ENCODE measurements at regions not wholly inside any gene's neighbourhood (a gene's known extent, or its start where the extent isn't known, plus 50 kb on each side); places are given as distances from the start of the nearest gene placed in this dataset.

DNA sequence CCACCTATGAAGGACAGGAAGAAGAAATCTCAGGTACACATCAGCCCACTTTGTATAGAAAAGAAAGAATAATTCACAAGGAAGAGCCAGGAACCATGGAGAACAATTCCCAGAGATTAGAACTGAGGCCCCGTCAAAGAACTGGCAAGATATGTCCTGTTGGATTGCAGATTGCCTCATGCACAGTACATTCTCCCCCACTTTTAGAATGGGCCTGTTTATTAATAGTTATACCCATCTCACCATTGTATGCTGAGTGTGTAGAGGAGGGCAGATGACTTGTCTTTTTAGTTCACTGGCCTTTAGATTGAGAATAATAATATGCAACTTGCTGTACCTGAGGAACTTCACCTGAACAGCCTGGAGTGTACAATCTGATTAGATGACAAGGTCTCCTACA is 315.6 kb upstream of the HAND2 start:
- no peak for DNase-seq (ENCODE audit: low spot score)

- no peak for DNase-seq (ENCODE audit: low spot score)
These were observed 309.8 kb upstream of the HAND2 start for GRCh38 chr4:173839865-173840264.

DNA sequence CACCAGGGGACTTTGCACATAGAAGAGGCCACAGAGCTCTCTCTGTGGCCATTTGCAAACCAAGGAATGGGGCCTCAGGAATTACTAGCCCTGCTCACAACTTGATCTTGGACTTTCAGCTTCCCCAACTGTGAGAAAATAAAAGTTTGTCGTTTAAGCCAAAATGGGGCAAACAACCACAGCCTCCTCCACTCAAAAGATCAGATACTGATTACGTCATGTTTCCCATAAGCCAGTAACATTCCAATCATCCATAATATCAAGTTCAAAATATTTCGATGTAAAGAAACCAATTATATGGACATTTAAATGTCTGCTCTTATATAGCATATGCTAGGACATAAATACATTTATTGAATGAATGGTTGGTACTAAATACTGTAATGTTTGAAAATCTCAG is 307.5 kb upstream of the HAND2 start:
- DNase-seq (ENCODE audit: low spot score): no peak

DNA sequence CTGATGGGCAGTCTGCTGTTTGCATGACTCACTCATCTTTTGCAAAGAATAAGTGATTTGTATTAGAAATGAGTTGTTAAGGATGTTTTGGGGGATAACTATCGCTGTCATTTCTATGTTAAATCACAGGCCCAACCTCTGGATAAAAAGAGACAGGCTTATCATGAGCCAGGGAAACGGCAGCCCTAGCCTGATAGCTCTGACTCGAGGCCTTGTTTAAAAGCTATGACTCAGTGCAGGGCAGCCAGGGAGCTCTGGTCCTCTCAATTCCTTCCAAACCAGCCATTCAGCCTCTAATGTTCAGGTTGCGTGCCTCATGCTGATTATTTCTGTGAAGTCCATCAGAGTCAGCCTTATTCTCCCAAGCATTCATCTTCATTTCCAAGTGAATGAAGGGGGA is 305.9 kb upstream of the HAND2 start:
- DNase-seq (ENCODE audit: low spot score): peak; percentile 27

DNA sequence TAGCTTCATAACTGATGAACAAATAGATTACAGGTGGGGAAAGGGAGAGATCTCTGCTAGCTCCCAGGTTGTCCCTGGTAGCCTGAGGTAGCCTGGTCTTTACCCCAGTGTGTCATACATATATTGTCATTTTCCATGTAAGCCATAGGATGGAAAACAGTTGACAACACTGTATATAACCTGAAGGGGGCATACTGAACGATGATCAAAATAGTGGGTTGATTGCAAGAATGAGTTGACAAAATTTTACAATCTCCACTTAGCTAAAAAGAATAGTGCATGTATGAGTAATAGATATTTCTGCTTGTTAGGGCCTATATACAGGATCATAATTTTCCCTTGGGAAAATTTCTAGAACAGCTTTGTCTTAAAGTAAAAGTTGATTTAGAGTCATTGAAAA is 304.1 kb upstream of the HAND2 start:
- peak; percentile 39 for DNase-seq (ENCODE audit: low spot score)

GRCh38 chr4:173829565-173829964 is 299.5 kb upstream of the HAND2 start:
- DNase-seq (ENCODE audit: low spot score): no peak

GRCh38 chr4:173827707-173828106 is 297.7 kb upstream of the HAND2 start:
- DNase-seq (ENCODE audit: low spot score): no peak

GRCh38 chr4:173821876-173822275 is 291.8 kb upstream of the HAND2 start:
- DNase-seq (ENCODE audit: low spot score): no peak

GRCh38 chr4:173821036-173821435 is 291.0 kb upstream of the HAND2 start:
- DNase-seq (ENCODE audit: low spot score): no peak

GRCh38 chr4:173807347-173807746 is 277.3 kb upstream of the HAND2 start:
- no peak for DNase-seq (ENCODE audit: low spot score)

DNA sequence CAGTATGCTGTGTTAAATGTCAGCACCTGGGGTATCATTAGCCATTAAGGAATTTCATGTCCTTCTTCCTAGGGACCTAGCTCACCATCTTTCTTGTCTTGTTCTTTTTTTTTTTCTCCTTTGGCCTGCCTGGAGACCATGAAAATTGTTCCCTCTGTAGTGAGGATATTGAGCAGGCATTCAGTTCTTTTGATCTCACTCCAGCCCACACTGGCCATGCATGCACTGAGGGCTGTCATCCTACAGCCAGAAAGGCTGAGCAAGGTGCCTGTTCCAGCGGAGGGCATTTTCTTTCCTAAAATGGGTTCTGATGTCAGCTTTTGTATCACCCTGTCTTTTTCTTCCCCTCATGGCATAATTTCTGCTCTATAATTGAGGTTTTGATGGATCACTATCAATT is 275.9 kb upstream of the HAND2 start:
- DNase-seq (ENCODE audit: low spot score): no peak

DNA sequence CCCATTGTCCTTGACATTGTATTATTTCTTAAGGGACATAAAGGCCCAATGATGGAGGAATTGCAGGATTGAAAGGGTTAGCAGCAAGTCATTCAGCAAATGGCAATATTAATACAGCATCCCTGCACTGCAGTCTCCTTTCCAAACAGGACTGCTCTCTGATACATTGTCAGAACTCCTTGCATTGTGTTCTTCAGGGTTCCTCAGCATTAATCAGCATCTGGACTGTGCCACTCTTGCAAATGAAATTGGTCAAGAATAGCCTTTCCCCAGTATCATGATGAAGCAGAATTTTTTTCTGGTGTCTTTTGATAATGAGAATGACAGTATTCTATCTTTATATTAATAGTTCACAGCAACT is 272.6 kb upstream of the HAND2 start:
- DNase-seq (ENCODE audit: low spot score): no peak

- DNase-seq (ENCODE audit: low spot score): no peak
These were observed 272.0 kb upstream of the HAND2 start for GRCh38 chr4:173801876-173802661.

DNA sequence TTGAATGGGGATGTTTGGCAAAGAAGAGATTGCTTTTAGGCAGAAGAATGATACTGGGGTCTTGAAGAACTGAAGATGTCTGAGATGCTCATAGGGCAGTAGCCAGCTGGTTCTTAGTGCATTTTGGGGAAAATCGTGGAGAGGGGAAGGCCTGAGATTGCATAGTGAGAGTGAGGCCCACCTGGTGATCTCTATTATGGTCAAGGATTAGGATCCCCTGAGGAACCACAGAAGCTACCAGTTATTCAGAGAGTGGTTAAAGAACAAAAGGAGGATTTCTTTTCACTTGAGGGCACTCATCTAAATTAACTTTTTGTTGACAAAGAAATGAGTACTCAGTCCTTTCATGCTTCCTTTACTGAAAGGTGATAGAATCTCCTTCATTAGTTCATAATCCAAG is 271.3 kb upstream of the HAND2 start:
- no peak for DNase-seq (ENCODE audit: low spot score)

- DNase-seq (ENCODE audit: low spot score): no peak
These were observed 267.3 kb upstream of the HAND2 start for GRCh38 chr4:173797296-173797695.

- peak; percentile 78 for DNase-seq (ENCODE audit: low spot score)
These were observed 264.6 kb upstream of the HAND2 start for GRCh38 chr4:173794662-173795061.

DNA sequence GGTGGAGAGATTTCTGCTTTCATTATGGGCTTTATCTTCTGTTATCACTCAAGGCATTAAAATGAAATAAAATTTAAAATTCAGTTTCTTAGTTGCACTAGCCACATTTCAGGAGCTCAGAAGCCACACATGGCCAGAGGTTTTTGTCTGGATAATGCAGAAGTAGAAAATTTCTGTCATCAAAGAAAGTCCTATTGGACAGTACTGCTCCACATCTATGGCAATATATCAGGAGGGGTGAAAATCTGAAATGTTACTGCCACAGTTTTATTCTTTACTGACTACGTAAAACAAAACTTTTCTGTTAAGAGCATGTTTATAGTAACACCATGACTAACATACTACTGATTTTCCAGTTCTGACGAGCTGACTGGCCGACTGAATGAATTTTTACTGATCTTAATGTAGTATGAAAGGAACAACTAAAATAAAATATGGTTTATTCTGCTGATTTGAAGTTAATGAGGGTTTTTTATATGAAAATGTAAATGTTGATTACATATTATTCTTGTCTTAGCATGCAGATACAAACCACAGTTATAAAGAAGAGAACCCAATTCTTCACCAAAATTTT is 264.0 kb upstream of the HAND2 start:
- DNase-seq (ENCODE audit: low spot score): no peak

- DNase-seq (ENCODE audit: low spot score): no peak
These were observed 252.6 kb upstream of the HAND2 start for GRCh38 chr4:173782660-173783059.

GRCh38 chr4:173777921-173778320 is 247.9 kb upstream of the HAND2 start:
- no peak for DNase-seq (ENCODE audit: low spot score)

GRCh38 chr4:173777421-173777820 is 247.4 kb upstream of the HAND2 start:
- no peak for DNase-seq (ENCODE audit: low spot score)

- no peak for DNase-seq (ENCODE audit: low spot score)
These were observed 239.5 kb upstream of the HAND2 start for GRCh38 chr4:173769568-173769967.

DNA sequence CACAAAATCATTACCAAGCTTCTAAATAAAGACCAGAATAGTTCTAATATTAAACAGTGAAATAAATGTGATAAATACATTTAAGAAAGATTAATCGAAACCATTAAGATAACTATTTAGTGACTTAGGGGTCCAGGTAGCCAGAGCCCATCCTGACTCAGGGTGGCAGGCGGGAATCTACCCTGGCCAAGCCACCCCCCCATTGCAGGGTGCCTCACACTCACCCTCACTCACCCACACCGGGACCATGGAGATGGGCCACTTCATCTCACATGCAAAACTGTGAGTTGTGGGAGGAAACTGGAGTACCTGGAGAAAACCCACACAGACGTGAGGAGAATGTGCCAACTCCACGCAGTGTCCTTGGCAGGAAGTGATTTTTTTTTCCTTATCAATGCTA is 237.6 kb upstream of the HAND2 start:
- DNase-seq (ENCODE audit: low spot score): no peak

DNA sequence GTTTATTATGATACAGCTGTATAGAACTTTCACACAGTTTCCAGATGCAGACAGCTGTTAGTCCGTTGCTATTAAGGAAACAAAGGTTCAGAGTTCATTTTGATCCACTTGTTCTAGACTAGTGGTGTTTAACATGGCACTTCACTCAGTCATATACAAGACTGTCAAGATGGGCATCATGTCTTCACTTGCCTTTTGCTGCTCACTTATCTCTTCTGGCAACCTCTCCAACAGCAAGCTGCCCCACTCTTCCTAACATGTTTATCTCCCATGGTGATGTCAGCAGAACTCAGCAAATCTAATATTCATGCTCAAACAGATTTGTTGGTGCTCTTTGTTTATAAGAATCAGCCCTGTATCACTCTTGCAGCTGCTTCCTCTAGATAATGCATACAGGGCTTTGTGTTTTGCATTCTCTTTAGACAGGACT is 236.2 kb upstream of the HAND2 start:
- no peak for DNase-seq (ENCODE audit: low spot score)

GRCh38 chr4:173765751-173766150 is 235.7 kb upstream of the HAND2 start:
- no peak for DNase-seq (ENCODE audit: low spot score)

Data from RKO (cell line).